ENCODE measurements at regions not wholly inside any gene's neighbourhood (a gene's known extent, or its start where the extent isn't known, plus 50 kb on each side); places are given as distances from the start of the nearest gene placed in this dataset.

DNA sequence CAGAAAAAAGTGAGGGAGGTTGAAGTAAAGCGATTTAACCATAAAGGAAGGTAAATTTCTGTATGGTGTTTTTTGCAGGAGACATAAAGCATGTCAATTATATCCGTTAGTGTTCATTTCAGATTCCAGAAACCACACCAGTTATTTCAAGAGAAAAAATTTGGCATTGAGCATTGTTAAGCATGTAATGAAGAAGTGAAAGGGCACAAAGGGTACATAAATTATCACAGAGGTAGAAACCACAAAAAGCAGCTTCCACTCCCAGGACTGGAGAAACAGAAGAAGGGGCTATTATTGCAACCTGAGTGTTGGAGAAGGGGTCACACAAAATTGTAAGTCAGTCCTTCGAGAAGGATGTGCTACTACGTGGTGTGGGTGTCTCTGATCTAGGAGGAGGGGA, 72.2 kb upstream of the DACH1 start:
- intact Hi-C loops (cut with micrococcal nuclease) = no loop called here
- H3K36me3 Mint-ChIP-seq = no peaks in the 10 kb centered on the region
- no peaks in the 10 kb centered on the region for H3K4me1 Mint-ChIP-seq
- no peak overlapping the region for H3K27ac Mint-ChIP-seq
- CTCF ChIA-PET = no interaction called here
- H3K4me3 Mint-ChIP-seq = no peak overlapping the region
- DNase-seq (no peak), ATAC-seq (no peak)
- H3K36me3 ChIP-seq (ENCODE audit: control insufficient read depth in 2 of 3, insufficient read depth in 3 of 3, low read length in 3 of 3) = no peaks in the 10 kb centered on the region
- H3K27ac ChIP-seq (ENCODE audit: low read depth, low read length) = no peak overlapping the region
- POLR2A ChIA-PET = no interaction called here
- H3K9me3 Mint-ChIP-seq = peaks cover 0 to 3% (median 0%) of the 10 kb centered on the region in 11 donors
- no peaks in the 10 kb centered on the region for H3K27me3 ChIP-seq (ENCODE audit: control insufficient read depth in 2 of 2, insufficient read depth in 2 of 2, low read length in 2 of 2)
- no peaks in the 10 kb centered on the region for H3K9me3 ChIP-seq (ENCODE audit: control insufficient read depth in 2 of 3, low read length in 3 of 3)
- H3K4me1 ChIP-seq (ENCODE audit: control insufficient read depth in 2 of 2, insufficient read depth in 2 of 2, low read length in 2 of 2) = no peaks in the 10 kb centered on the region
- no peaks in the 10 kb centered on the region for H3K27me3 Mint-ChIP-seq
- no peak overlapping the region for H3K4me3 ChIP-seq (ENCODE audit: low read length)

DNA sequence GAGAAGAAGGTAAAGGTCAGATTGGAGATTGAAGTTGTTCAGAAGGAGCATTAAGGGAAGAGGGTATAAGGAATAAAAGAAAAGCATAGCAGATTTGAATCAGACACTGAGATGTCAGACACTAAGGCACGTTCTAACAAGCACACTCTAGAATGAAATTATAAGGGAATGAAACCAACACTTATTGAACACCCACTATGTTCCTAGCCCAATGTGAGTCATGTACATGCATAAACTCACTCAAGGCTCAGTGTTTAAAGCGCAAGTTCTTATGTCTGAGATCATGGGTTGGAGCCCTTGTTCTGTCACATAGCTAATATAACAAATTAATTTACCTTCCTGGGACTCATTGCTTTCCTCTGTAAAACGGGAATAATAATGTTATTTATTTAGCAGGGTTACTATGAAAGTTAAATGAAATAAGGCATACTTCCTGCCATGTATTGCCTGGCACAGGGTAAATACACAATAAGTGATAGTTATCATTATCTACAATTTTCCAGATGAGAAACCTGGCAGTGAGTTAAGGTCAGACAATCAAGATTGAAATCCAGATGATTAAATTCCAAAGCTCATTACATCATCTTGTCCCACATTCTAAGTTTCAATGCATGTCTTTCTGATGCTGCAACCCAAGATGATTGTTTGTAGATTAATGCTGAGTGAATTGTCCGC, 68.3 kb upstream of the DACH1 start:
- Mint-ChIP-seq H3K4me3 (no peak overlapping the region), H3K36me3 (no peaks in the 10 kb centered on the region), H3K27ac (no peak overlapping the region), H3K27me3 (no peaks in the 10 kb centered on the region), H3K4me1 (no peaks in the 10 kb centered on the region), H3K9me3 (peaks cover 0 to 8% (median 0%) of the 10 kb centered on the region in 11 donors)
- Histone ChIP-seq H3K36me3 (ENCODE audit: control insufficient read depth in 2 of 3, insufficient read depth in 3 of 3, low read length in 3 of 3) (no peaks in the 10 kb centered on the region), H3K9me3 (ENCODE audit: control insufficient read depth in 2 of 3, low read length in 3 of 3) (no peaks in the 10 kb centered on the region), H3K4me3 (ENCODE audit: low read length) (no peak overlapping the region), H3K27ac (ENCODE audit: low read depth, low read length) (no peak overlapping the region), H3K27me3 (ENCODE audit: control insufficient read depth in 2 of 2, insufficient read depth in 2 of 2, low read length in 2 of 2) (no peaks in the 10 kb centered on the region), H3K4me1 (ENCODE audit: control insufficient read depth in 2 of 2, insufficient read depth in 2 of 2, low read length in 2 of 2) (no peaks in the 10 kb centered on the region)
- DNase-seq (no peak), ATAC-seq (no peak)
- ChIA-PET CTCF (no interaction called here), POLR2A (no interaction called here)
- intact Hi-C loops (cut with micrococcal nuclease) = no loop called here

DNA sequence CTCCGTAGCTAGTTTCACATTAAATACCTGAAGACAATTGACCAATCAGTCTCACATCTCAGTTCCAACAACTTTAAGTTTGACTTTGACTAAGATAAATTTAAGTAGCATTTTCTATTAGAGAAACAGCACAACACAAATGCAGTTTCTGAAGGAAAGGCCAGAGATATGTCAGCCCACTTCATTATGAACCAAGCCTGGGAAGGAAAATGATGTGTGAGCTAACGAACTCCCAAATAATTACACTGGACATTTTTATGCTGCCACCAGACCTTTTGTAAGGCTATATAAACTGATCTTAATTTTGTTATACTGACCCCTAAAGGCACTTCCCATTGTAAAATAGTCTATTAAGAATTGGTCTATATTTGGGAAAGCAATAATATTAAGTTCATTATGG, 57.9 kb upstream of the DACH1 start:
- Mint-ChIP-seq H3K4me3 (no peak overlapping the region), H3K27me3 (no peaks in the 10 kb centered on the region), H3K36me3 (no peaks in the 10 kb centered on the region), H3K9me3 (peaks cover 0 to 5% (median 0%) of the 10 kb centered on the region in 11 donors), H3K4me1 (no peaks in the 10 kb centered on the region), H3K27ac (no peak overlapping the region)
- ATAC-seq (no peak), DNase-seq (no peak)
- Histone ChIP-seq H3K27ac (ENCODE audit: low read depth, low read length) (no peak overlapping the region), H3K4me3 (ENCODE audit: low read length) (no peak overlapping the region), H3K27me3 (ENCODE audit: control insufficient read depth in 2 of 2, insufficient read depth in 2 of 2, low read length in 2 of 2) (no peaks in the 10 kb centered on the region), H3K36me3 (ENCODE audit: control insufficient read depth in 2 of 3, insufficient read depth in 3 of 3, low read length in 3 of 3) (no peaks in the 10 kb centered on the region), H3K9me3 (ENCODE audit: control insufficient read depth in 2 of 3, low read length in 3 of 3) (no peaks in the 10 kb centered on the region), H3K4me1 (ENCODE audit: control insufficient read depth in 2 of 2, insufficient read depth in 2 of 2, low read length in 2 of 2) (no peaks in the 10 kb centered on the region)
- CTCF ChIA-PET = no interaction called here
- POLR2A ChIA-PET = no interaction called here
- intact Hi-C loops (cut with micrococcal nuclease) = no loop called here

DNA sequence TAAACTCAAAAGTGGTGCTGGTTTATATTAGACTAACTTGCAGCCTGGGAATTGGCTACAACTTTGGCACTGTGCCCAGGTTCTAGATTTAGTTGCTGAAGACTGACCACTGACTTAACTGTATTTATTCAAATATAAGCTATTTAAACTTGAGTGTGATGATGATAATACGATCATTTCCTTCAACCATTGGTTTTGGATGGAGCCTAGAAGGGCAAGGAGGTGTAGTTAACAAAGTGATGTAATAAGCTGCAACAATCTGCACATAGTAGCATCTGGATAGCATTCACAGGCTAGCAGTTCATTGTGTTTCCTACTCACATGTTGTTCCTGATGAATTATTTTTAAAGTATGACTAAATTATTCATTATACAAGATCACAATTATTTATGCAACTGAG, 55.2 kb upstream of the DACH1 start:
- Mint-ChIP-seq H3K9me3 (peaks cover 0 to 4% (median 0%) of the 10 kb centered on the region in 11 donors), H3K4me3 (no peak overlapping the region), H3K27me3 (no peaks in the 10 kb centered on the region), H3K36me3 (no peaks in the 10 kb centered on the region), H3K4me1 (no peaks in the 10 kb centered on the region), H3K27ac (no peak overlapping the region)
- ChIA-PET CTCF (no interaction called here), POLR2A (no interaction called here)
- intact Hi-C loops (cut with micrococcal nuclease) = no loop called here
- ATAC-seq (no peak), DNase-seq (no peak)
- Histone ChIP-seq H3K4me1 (ENCODE audit: control insufficient read depth in 2 of 2, insufficient read depth in 2 of 2, low read length in 2 of 2) (no peaks in the 10 kb centered on the region), H3K27me3 (ENCODE audit: control insufficient read depth in 2 of 2, insufficient read depth in 2 of 2, low read length in 2 of 2) (no peaks in the 10 kb centered on the region), H3K4me3 (ENCODE audit: low read length) (no peak overlapping the region), H3K27ac (ENCODE audit: low read depth, low read length) (no peak overlapping the region), H3K36me3 (ENCODE audit: control insufficient read depth in 2 of 3, insufficient read depth in 3 of 3, low read length in 3 of 3) (no peaks in the 10 kb centered on the region), H3K9me3 (ENCODE audit: control insufficient read depth in 2 of 3, low read length in 3 of 3) (no peaks in the 10 kb centered on the region)

Measured in naive thymus-derived CD4-positive, alpha-beta T cell (primary cell).